HG03432 (cell line): ENCODE measurements at regions not wholly inside any gene's neighbourhood (a gene's known extent, or its start where the extent isn't known, plus 50 kb on each side); places are given as distances from the start of the nearest gene placed in this dataset.
"Not testable (repeated sequence)": the region's sequence is repeated elsewhere in the genome, so short reads cannot be mapped to it uniquely, and the experiment has no call there.

Experiments
- ATAC-seq: cut with Tn5 transposase; IDR thresholded peaks from one replicate; pipeline ENCODE4 v1.9.1; 2021; ENCODE audit warnings: mild to moderate bottlenecking, moderate library complexity; ENCODE audit not compliant: unreplicated experiment

DNA sequence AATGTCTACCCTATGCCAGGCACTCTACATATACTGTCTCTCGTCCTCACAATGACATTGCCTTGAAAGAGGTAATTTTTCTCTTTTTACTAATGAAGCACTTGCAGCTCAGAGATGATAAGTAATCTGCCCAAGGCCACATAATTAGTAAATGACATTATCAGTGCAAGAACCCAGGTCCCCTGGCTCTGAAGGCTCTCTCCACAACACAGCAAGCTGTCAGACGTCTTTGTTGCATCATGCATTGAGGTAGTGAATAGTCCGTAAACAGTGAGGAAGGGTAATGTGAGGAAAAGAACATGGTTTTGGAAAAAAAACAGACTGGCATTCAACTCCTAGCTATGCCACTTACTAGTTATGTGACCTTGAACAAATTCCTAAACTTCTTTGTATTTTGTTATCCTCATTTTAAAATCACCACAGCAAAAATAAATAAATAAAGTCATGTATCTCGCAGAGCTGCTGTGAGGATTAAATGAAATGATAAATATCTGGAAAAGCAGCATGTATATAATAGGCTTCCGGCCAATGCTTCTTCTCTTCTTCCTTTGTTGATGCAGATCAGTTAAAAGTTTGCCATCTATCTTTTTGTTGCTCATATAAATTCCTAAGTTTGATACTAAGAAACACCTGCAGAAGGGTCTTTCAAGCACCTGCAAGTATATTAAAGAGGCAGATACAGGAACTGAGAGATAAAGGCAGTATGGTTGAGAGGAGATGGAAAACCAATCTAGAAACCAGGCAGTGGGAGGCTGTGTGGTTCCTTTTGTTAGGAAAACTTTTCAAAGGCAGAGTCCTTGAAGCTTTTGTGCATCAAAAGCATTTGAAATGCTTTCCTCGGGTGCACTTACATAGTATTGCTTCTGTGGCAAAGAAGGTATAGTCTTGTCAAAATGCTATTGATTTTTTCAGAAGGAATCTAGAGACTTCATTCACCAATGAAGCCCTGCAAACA is 82.8 kb downstream of the BTG1 start:
- ATAC-seq, result no peak

- ATAC-seq, result no peak
Observed at GRCh38 chr12:92061061-92061460, 84.6 kb downstream of the BTG1 start.

DNA sequence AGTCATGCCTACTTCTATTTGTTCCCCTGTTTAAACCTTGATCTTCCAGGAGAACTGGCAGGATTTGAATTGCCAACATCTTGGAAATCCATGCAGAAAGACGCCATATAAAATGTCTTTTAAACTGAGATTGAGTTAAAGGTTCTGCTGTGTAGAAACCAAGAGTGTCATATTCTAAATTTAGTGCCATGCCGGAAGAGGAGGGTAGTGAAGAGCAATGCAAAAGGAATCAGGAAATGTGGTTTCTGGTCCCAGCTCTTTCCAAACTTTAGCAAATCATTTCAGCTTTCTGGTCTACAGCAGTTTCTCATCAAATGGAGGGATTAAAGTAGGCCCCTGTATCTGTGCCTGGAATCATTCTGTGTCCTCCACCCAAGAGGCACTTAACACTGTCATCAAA is 85.7 kb downstream of the BTG1 start:
- no peak for ATAC-seq

DNA sequence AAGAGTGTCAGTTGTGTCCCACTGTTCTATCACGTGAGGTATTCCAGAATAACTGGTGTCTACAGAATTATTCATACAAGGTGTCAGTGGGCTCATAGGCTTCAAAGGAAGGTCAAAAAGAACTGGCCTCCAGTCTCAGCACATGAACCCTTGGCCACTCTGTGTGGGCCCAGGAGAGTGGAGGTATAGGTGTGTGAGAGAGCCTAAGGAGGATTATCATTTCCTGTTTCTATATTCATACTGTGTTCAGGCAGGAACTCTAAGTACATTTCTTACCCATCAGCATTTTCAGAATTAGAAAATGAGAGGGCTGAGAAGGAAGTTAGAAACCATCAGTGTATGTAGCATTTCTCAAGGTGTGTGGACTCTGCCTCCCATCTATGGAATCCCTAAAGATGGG is 87.0 kb downstream of the BTG1 start:
- ATAC-seq, result peak; percentile 65

GRCh38 chr12:92056756-92057155 is 88.9 kb downstream of the BTG1 start:
- not testable (repeated sequence) for ATAC-seq

DNA sequence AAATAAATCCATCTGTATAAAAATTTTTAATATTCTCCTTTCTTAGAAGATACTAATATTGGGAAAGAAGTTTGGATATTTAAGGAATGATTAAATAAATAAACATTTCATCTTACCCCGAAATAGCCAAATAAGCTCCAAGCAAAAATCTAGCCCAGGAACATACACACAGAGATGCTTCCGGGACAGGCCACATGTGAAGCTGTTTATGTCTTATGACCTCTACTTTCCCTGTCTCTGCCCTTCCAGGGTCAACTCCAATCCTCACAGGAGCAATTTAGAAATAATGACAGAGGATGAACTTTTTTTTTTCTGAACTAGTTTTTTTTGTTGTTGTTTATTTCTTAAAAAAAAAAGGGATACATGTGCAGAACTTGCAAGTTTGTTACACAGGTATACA is 89.4 kb downstream of the BTG1 start:
- no peak for ATAC-seq

DNA sequence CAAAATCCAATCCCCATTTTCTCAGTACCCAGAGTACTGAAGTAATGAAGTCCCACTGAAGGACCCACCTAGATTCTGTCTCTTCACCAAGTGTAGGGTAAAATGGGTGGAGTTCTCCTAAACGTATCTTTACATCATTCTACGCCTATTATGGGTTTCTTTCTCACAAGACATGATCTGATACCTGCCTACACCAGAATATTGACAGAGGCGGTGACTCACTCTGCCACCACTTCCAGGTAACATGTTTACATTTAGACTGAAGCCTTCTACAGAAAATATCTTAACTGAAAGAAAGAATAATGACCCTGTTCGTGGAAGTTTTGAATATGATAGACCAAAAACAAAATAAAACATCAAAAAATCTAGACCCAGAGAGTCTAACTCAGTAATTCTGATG is 89.8 kb downstream of the BTG1 start:
- no peak for ATAC-seq

DNA sequence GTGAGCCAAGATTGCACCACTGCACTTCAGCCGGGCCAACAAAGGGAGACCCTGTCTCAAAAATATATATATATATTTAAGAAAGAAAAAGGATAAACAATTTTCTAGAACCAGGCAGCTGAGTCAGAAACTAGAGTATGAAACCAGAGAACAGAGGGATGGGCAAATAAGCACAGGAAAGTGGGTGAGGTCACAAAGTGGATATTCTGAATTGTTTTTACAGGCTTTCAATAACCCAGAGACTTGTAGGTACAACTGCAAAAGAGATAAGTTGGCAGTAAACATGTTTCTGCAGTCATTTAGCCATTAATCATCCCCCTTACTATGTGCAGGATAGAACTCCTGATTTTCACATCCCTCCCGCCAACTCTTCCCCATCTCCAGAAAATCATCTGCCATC is 94.2 kb downstream of the BTG1 start:
- ATAC-seq, result no peak

DNA sequence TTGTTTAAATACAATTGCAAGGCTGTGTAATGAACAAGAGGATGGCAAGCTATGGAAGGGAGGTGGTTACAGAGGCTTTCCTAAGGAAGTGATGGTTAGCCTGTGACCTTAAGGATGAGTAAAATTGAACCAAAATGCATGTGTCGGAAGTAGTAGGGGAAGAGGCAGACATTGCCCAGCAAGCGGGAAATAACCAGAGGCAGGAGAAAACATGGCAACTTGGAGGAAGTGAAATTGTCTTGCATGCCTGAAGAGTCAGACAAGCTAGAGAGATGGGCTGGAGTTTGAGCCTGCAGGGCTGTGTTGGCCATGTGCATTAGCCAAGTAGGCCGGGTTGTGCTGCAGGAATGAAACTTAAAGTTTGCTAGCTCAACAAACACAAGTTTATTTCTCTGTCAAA is 96.2 kb downstream of the BTG1 start:
- ATAC-seq, result peak; percentile 75

DNA sequence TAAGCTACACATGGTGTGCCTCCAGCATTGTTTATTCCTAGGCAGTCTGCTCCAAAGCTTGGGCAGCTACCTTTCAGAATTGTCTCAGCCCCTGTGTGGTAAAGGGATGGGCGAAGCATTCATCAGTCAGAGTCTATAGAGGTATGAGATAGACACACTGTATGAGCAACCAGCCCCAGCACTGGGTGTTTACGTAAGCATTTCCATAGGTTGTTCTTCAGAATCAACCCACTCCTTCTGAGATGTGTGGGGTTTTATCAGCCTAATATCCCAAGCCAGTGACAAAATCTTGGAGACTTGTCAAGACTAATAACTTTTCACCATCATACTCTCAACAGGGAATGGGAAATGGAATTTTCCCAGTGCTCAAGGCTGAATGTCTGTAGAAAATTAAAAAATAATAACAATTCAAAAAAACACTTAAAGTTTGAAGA is 98.2 kb downstream of the BTG1 start:
- ATAC-seq, result no peak

DNA sequence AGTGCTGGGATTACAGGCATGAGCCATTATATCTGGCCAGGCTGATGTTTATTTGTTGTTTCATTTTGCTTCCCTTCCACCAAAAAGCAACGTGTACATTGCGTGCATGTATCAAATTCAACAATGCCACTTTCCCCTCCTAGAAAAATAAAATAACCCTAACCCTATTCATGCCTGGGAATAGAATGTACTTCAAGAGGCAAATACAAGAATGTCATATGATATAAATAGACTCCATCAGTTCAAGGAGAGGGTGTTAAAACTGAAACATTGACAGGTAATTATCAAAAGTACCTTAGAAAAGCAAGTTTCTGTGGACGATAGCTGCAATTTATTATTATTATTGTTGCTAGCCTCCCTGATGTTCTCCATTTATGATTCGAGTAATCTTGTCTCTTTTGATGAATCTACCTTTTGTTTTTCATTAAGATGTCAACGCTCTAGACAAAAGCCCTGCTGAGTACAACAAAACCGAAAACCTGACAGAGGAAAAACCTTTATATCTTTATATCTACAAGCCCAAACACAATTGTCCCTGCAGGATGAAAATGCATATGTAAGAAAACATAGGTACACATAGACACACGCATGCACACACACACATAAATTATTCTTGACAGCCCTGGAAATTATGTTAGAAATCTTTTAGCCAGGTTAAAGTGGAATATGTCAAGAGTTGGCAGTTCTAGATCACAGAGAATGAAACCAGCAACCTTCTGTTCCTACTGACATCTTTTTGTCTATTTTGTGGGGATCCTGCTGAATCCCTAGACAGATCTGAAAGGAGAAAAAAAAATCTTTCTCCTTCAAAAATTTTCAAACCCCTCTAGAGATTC is 98.9 kb downstream of the BTG1 start:
- no peak for ATAC-seq

GRCh38 chr12:92045852-92046251 is 99.8 kb downstream of the BTG1 start:
- no peak for ATAC-seq

GRCh38 chr12:92044435-92044834 is 101.2 kb downstream of the BTG1 start:
- ATAC-seq, result no peak

DNA sequence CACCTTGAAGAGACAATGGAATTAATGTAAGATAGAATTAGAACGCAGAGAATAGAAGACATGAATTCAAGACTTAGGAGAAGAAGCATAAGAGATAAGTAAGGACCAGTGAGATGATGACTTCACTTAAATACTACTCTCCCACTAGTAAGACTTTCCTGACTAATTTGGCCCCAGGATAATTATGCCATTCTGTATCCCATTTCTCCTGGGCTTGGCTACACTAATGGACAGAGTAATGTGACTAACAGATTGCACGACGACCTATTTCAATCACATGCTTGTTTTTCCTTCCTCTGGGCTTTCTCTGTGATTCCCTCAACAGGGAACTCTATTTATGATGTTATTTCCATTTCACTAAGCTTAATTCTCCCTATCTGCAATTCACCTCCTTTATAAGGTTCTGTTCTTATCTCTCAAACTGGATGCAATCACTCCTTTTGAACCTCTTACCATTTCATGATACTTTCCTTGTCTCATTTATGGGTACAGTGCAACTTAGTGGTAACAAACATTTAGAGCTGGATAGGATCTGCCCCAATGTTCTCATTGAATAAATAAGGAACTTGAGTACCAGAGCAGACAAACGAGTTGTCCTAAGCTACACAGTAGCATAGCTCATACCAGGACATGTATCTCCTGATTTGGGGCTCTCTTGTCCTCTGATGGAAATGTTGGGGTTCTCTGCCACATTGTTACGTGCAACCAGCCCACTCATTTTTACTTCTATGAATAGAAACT is 102.7 kb downstream of the BTG1 start:
- no peak for ATAC-seq

DNA sequence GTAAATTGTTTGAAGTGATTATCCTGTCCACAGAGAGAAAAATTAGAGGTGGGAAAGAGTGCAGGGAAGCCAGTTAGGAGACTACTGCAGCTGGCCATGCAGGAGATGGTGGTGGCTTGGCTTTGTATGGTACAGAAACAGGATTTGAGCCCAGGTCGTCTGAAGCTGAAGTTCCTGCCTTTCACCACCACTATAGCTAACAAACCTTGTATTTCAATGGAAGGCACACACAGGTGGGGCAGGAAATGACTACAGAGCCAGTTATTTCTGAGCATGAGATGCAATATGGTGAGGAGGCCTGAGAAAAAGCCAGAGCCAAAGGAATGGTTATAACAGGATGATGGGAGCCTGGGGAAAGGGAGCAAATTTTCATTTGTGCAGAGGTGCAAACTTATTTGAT is 103.9 kb downstream of the BTG1 start:
- no peak for ATAC-seq

GRCh38 chr12:92039046-92039445 is 106.6 kb downstream of the BTG1 start:
- no peak for ATAC-seq

DNA sequence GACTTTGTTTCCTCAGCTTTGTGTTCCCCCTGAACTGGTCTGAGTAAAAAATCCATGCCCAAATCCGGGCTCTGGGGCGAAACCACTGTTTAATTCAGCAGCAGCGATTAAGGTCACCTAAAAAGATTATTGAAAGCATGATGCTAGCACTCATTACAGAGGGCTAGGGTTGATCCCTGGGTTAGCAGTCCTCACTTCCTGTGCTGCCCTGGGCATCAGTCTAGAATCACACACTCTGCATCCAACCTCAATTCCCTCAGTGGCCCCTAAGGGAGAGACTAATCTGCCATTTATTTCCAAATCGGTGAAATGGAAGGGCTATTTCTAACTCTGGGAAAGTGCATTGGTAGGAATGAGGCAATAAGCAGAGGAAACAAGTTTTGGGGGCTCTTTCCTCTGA is 107.2 kb downstream of the BTG1 start:
- ATAC-seq, result no peak

GRCh38 chr12:92036771-92037453 is 108.7 kb downstream of the BTG1 start:
- ATAC-seq, result no peak

GRCh38 chr12:92036061-92036620 is 109.5 kb downstream of the BTG1 start:
- ATAC-seq, result no peak

- ATAC-seq, result no peak
Observed at GRCh38 chr12:92035477-92035876, 110.2 kb downstream of the BTG1 start.
